WTC11 (cell line): ENCODE measurements at regions not wholly inside any gene's neighbourhood (a gene's known extent, or its start where the extent isn't known, plus 50 kb on each side); places are given as distances from the start of the nearest gene placed in this dataset.

Experiments used
- ATAC-seq: fragments of 200-7000 bp; cut with Tn5 transposase; 2 replicates; pipeline ENCODE4 v1.10.0; 2021; ENCODE audit warnings: mild to moderate bottlenecking, moderate library complexity
- CTCF ChIA-PET: fragments of 300-600 bp; sonication (Branson Sonifier 250); formaldehyde crosslinking; loops from one replicate; lab custom pipeline; 2021; ENCODE audit warnings: antibody characterized with exemption; lab: Charles Lee
- POLR2A ChIA-PET: fragments of 350-600 bp; sonication (Branson Sonifier 250); formaldehyde crosslinking; loops from one replicate; lab custom pipeline; 2021; ENCODE audit warnings: antibody characterized with exemption; lab: Charles Lee
- DNase-seq: peaks from one replicate; pipeline ENCODE4 v3.0.0; 2021; ENCODE audit warnings: low spot score
- H3K27ac Mint-ChIP-seq: 2 replicates; pipeline ENCODE4 v1.8.0; 2021; ENCODE audit warnings: mixed read lengths
- H3K27me3 Mint-ChIP-seq: 2 replicates; pipeline ENCODE4 v1.8.0; 2021; ENCODE audit warnings: low read depth, mild to moderate bottlenecking, moderate library complexity, mixed read lengths
- H3K36me3 Mint-ChIP-seq: 2 replicates; pipeline ENCODE4 v1.8.0; 2021; ENCODE audit warnings: mixed read lengths
- H3K4me1 Mint-ChIP-seq: 2 replicates; pipeline ENCODE4 v1.8.0; 2022; ENCODE audit warnings: mixed read lengths
- H3K4me3 Mint-ChIP-seq: 2 replicates; pipeline ENCODE4 v1.8.0; 2021; ENCODE audit warnings: mild to moderate bottlenecking, moderate library complexity, mixed read lengths
- H3K9me3 Mint-ChIP-seq: 2 replicates; pipeline ENCODE4 v1.8.0; 2021; ENCODE audit warnings: mixed read lengths
- ELF4 ChIP-seq: sonication (generic); formaldehyde crosslinking; IDR thresholded peaks from 2 replicates; pipeline ENCODE4 v1.8.1; 2022; ENCODE audit warnings: low read depth, mild to moderate bottlenecking, moderate library complexity, missing genetic modification reagents
- EMX1 ChIP-seq: fragments of 250-450 bp; sonication (Bioruptor Pico); IDR thresholded peaks from 2 replicates; pipeline ENCODE4 v1.8.0; 2021; ENCODE audit warnings: mild to moderate bottlenecking
- ESRRA ChIP-seq: sonication (generic); formaldehyde crosslinking; IDR thresholded peaks from 2 replicates; pipeline ENCODE4 v1.8.1; 2022; ENCODE audit warnings: mild to moderate bottlenecking, missing genetic modification reagents, borderline replicate concordance
- FOXK1 ChIP-seq: sonication (generic); formaldehyde crosslinking; IDR thresholded peaks from 2 replicates; pipeline ENCODE4 v1.8.0; 2022; ENCODE audit warnings: mild to moderate bottlenecking, moderate library complexity, missing genetic modification reagents
- FOXP1 ChIP-seq: sonication (generic); formaldehyde crosslinking; IDR thresholded peaks from 2 replicates; pipeline ENCODE4 v1.8.0; 2022; ENCODE audit warnings: missing genetic modification reagents, mild to moderate bottlenecking, moderate library complexity, borderline replicate concordance
- IRF2 ChIP-seq: sonication (generic); formaldehyde crosslinking; IDR thresholded peaks from 2 replicates; pipeline ENCODE4 v1.8.0; 2022; ENCODE audit warnings: low read depth, missing genetic modification reagents, borderline replicate concordance
- KAT7 ChIP-seq: sonication (generic); formaldehyde crosslinking; IDR thresholded peaks from 2 replicates; pipeline ENCODE4 v1.8.1; 2023; ENCODE audit warnings: missing genetic modification reagents, mild to moderate bottlenecking, borderline replicate concordance
- MXD4 ChIP-seq: fragments of 250-450 bp; sonication (Bioruptor Pico); IDR thresholded peaks from 2 replicates; pipeline ENCODE4 v1.8.0; 2021; ENCODE audit warnings: mild to moderate bottlenecking, moderate library complexity, borderline replicate concordance
- NFATC4 ChIP-seq: fragments of 250-450 bp; sonication (Bioruptor Pico); IDR thresholded peaks from 2 replicates; pipeline ENCODE4 v1.9.0; 2021; ENCODE audit warnings: mild to moderate bottlenecking
- NR1H2 ChIP-seq: sonication (generic); formaldehyde crosslinking; IDR thresholded peaks from 2 replicates; pipeline ENCODE4 v1.9.0; 2021; ENCODE audit warnings: mild to moderate bottlenecking, moderate library complexity, missing genetic modification reagents
- OVOL2 ChIP-seq: fragments of 250-450 bp; sonication (Bioruptor Pico); IDR thresholded peaks from 2 replicates; pipeline ENCODE4 v1.9.0; 2021; ENCODE audit warnings: mild to moderate bottlenecking, borderline replicate concordance
- PRRX2 ChIP-seq: fragments of 250-450 bp; sonication (Bioruptor Pico); IDR thresholded peaks from 2 replicates; pipeline ENCODE4 v1.8.0; 2021; ENCODE audit warnings: mild to moderate bottlenecking
- SMAD4 ChIP-seq: sonication (generic); formaldehyde crosslinking; IDR thresholded peaks from 2 replicates; pipeline ENCODE4 v1.8.0; 2022; ENCODE audit warnings: mild to moderate bottlenecking, missing genetic modification reagents
- TCF7 ChIP-seq: sonication (generic); formaldehyde crosslinking; IDR thresholded peaks from 2 replicates; pipeline ENCODE4 v1.8.0; 2022; ENCODE audit warnings: mild to moderate bottlenecking, low read depth, missing genetic modification reagents, moderate library complexity
- TEAD1 ChIP-seq: sonication (generic); formaldehyde crosslinking; IDR thresholded peaks from 2 replicates; pipeline ENCODE4 v1.8.0; 2022; ENCODE audit warnings: mild to moderate bottlenecking, missing genetic modification reagents
- TEAD4 ChIP-seq: sonication (generic); formaldehyde crosslinking; IDR thresholded peaks from 2 replicates; pipeline ENCODE4 v1.8.0; 2022; ENCODE audit warnings: mild to moderate bottlenecking, missing genetic modification reagents
- ZNF232 ChIP-seq: sonication (generic); formaldehyde crosslinking; IDR thresholded peaks from 2 replicates; pipeline ENCODE4 v1.8.0; 2022; ENCODE audit warnings: mild to moderate bottlenecking, missing genetic modification reagents
- ZNF317 ChIP-seq: sonication (generic); formaldehyde crosslinking; IDR thresholded peaks from 2 replicates; pipeline ENCODE4 v1.8.1; 2023; ENCODE audit warnings: low read depth, mild to moderate bottlenecking, moderate library complexity, missing genetic modification reagents, borderline replicate concordance
- ZNF416 ChIP-seq: fragments of 250-450 bp; sonication (Bioruptor Pico); IDR thresholded peaks from 2 replicates; pipeline ENCODE4 v1.9.0; 2021; ENCODE audit warnings: mild to moderate bottlenecking, inconsistent platforms
- ZNF671 ChIP-seq: fragments of 250-450 bp; sonication (Bioruptor Pico); IDR thresholded peaks from 2 replicates; pipeline ENCODE4 v1.8.0; 2021; ENCODE audit warnings: mild to moderate bottlenecking
- TF ChIP-seq, protein P1 (sequence below): sonication (generic); formaldehyde crosslinking; IDR thresholded peaks from 2 replicates; pipeline ENCODE4 v1.8.1; 2022; ENCODE audit warnings: missing genetic modification reagents, borderline replicate concordance
- TF ChIP-seq, protein P2 (sequence below): sonication (generic); formaldehyde crosslinking; conservative IDR thresholded peaks from 2 replicates; pipeline ENCODE4 v1.8.1; 2022; ENCODE audit warnings: mild to moderate bottlenecking, missing genetic modification reagents
- TF ChIP-seq, protein P3 (sequence below): sonication (generic); formaldehyde crosslinking; IDR thresholded peaks from 2 replicates; pipeline ENCODE4 v1.8.0; 2022; ENCODE audit warnings: mild to moderate bottlenecking, missing genetic modification reagents
- TF ChIP-seq, protein P4 (sequence below): sonication (generic); formaldehyde crosslinking; IDR thresholded peaks from 2 replicates; pipeline ENCODE4 v1.8.1; 2023; ENCODE audit warnings: mild to moderate bottlenecking, missing genetic modification reagents, moderate library complexity
- TF ChIP-seq, protein P5 (sequence below): fragments of 250-450 bp; sonication (Bioruptor Pico); IDR thresholded peaks from 2 replicates; pipeline ENCODE4 v1.9.0; 2021; ENCODE audit warnings: moderate library complexity, mild to moderate bottlenecking, inconsistent platforms, borderline replicate concordance
- TF ChIP-seq, protein P6 (sequence below): sonication (generic); formaldehyde crosslinking; IDR thresholded peaks from 2 replicates; pipeline ENCODE4 v1.8.1; 2023; ENCODE audit warnings: mild to moderate bottlenecking, moderate library complexity, missing genetic modification reagents
- TF ChIP-seq, protein P7 (sequence below): fragments of 250-450 bp; sonication (Bioruptor Pico); IDR thresholded peaks from 2 replicates; pipeline ENCODE4 v1.9.0; 2021; ENCODE audit warnings: mild to moderate bottlenecking, borderline replicate concordance

DNA sequence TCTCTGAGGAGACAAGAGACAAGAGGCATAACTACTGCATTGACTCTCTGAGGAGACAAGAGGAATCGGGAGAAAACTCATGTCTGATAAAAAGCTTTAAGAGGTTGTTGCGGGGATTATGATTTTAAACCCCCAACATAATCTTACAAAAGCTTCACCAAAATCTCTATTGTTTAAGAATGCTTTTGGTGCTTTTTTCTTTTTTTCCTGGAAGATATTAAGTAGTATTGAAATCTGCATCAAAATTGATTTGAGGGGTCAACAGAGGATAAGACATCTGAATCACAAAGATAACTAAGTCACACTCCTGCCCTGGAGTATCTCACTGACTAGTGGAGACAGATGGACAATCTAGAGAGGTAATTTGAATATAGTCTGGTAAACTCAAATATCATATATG is 115.6 kb upstream of the MROH9 start (continued):
- TF ChIP-seq, protein P1, sequence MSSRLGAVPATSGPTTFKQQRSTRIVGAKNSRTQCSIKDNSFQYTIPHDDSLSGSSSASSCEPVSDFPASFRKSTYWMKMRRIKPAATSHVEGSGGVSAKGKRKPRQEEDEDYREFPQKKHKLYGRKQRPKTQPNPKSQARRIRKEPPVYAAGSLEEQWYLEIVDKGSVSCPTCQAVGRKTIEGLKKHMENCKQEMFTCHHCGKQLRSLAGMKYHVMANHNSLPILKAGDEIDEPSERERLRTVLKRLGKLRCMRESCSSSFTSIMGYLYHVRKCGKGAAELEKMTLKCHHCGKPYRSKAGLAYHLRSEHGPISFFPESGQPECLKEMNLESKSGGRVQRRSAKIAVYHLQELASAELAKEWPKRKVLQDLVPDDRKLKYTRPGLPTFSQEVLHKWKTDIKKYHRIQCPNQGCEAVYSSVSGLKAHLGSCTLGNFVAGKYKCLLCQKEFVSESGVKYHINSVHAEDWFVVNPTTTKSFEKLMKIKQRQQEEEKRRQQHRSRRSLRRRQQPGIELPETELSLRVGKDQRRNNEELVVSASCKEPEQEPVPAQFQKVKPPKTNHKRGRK: no peak

DNA sequence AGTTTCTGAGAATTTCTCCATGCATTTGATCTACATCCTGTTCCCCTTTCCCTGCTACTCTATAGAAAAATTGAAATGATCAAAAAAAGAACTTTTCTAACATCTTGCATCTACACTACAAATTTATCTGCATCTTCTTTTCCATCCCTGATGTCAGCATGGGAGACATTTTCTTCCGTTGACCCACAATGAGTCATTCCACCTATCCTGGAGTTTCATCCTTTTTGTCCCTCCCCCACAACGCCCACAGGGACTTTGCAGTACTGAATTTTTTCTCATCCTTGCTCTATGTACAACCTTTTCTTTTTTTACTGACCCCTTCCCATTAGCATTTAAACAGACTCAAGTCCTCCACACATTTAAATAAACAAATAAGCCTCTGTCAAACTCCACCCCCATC is 112.2 kb upstream of the MROH9 start:
- POLR2A ChIA-PET: no interaction called here
- no peaks in the 10 kb centered on the region; the same call in 1 of the 2 replicates for H3K27me3 Mint-ChIP-seq
- H3K36me3 Mint-ChIP-seq: no peaks in the 10 kb centered on the region
- H3K4me1 Mint-ChIP-seq: peaks cover 10% of the 10 kb centered on the region
- ATAC-seq: no peak
- TF ChIP-seq, protein P2, sequence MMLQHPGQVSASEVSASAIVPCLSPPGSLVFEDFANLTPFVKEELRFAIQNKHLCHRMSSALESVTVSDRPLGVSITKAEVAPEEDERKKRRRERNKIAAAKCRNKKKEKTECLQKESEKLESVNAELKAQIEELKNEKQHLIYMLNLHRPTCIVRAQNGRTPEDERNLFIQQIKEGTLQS (CRISPR knock-in tag): no peak
- TF ChIP-seq, protein P3, sequence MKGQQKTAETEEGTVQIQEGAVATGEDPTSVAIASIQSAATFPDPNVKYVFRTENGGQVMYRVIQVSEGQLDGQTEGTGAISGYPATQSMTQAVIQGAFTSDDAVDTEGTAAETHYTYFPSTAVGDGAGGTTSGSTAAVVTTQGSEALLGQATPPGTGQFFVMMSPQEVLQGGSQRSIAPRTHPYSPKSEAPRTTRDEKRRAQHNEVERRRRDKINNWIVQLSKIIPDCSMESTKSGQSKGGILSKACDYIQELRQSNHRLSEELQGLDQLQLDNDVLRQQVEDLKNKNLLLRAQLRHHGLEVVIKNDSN: no peak
- TF ChIP-seq ZNF671 (no peak), NFATC4 (CRISPR knock-in tag) (no peak), ZNF416 (no peak), SMAD4 (no peak), TEAD1 (CRISPR knock-in tag) (no peak), IRF2 (no peak), FOXK1 (CRISPR knock-in tag) (no peak), ESRRA (no peak), FOXP1 (no peak), NR1H2 (CRISPR knock-in tag) (no peak)
- TF ChIP-seq, protein P4, sequence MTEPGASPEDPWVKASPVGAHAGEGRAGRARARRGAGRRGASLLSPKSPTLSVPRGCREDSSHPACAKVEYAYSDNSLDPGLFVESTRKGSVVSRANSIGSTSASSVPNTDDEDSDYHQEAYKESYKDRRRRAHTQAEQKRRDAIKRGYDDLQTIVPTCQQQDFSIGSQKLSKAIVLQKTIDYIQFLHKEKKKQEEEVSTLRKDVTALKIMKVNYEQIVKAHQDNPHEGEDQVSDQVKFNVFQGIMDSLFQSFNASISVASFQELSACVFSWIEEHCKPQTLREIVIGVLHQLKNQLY (CRISPR knock-in tag): no peak
- TF ChIP-seq, protein P5, sequence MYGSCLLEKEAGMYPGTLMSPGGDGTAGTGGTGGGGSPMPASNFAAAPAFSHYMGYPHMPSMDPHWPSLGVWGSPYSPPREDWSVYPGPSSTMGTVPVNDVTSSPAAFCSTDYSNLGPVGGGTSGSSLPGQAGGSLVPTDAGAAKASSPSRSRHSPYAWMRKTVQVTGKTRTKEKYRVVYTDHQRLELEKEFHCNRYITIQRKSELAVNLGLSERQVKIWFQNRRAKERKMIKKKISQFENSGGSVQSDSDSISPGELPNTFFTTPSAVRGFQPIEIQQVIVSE: no peak
- no peak overlapping the region for H3K4me3 Mint-ChIP-seq
- DNase-seq: no peak
- H3K27ac Mint-ChIP-seq: no peak overlapping the region
- CTCF ChIA-PET: interaction anchor here (1.1 kb wide), 1 partner anchor 32 kb away, joined by 3 read pairs; no protein-coding TSS in a partner anchor
- no peaks in the 10 kb centered on the region; the same call in 1 of the 2 replicates for H3K9me3 Mint-ChIP-seq

DNA sequence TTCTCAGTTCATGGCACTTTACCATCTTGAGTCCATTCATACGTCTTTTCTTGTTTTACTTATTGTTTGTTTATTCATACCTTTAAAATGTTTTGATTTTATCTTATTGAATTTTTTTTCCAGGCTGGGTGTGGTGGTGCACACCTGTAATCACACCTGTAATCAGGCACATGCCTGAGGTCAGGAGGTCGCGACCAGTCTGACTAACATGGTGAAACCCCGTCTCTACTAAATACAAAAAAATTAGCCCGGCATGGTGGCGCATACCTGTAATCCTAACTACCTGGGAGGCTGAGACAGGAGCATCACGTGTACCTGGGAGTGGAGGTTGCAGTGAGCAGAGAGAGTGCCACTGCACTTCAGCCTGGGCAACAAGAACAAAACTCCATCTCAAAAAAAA is 104.1 kb upstream of the MROH9 start:
- no peak for ATAC-seq
- Mint-ChIP-seq H3K27ac (no peak overlapping the region), H3K4me1 (no peaks in the 10 kb centered on the region), H3K4me3 (no peak overlapping the region), H3K36me3 (peaks cover 7% of the 10 kb centered on the region), H3K27me3 (no peaks in the 10 kb centered on the region; the same call in 1 of the 2 replicates), H3K9me3 (peaks cover 44% of the 10 kb centered on the region)
- ChIA-PET POLR2A (no interaction called here), CTCF (no interaction called here)
- no peak for DNase-seq
- TF ChIP-seq, protein P6, sequence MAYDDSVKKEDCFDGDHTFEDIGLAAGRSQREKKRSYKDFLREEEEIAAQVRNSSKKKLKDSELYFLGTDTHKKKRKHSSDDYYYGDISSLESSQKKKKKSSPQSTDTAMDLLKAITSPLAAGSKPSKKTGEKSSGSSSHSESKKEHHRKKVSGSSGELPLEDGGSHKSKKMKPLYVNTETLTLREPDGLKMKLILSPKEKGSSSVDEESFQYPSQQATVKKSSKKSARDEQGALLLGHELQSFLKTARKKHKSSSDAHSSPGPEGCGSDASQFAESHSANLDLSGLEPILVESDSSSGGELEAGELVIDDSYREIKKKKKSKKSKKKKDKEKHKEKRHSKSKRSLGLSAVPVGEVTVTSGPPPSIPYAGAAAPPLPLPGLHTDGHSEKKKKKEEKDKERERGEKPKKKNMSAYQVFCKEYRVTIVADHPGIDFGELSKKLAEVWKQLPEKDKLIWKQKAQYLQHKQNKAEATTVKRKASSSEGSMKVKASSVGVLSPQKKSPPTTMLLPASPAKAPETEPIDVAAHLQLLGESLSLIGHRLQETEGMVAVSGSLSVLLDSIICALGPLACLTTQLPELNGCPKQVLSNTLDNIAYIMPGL: no peak
- TF ChIP-seq, protein P7, sequence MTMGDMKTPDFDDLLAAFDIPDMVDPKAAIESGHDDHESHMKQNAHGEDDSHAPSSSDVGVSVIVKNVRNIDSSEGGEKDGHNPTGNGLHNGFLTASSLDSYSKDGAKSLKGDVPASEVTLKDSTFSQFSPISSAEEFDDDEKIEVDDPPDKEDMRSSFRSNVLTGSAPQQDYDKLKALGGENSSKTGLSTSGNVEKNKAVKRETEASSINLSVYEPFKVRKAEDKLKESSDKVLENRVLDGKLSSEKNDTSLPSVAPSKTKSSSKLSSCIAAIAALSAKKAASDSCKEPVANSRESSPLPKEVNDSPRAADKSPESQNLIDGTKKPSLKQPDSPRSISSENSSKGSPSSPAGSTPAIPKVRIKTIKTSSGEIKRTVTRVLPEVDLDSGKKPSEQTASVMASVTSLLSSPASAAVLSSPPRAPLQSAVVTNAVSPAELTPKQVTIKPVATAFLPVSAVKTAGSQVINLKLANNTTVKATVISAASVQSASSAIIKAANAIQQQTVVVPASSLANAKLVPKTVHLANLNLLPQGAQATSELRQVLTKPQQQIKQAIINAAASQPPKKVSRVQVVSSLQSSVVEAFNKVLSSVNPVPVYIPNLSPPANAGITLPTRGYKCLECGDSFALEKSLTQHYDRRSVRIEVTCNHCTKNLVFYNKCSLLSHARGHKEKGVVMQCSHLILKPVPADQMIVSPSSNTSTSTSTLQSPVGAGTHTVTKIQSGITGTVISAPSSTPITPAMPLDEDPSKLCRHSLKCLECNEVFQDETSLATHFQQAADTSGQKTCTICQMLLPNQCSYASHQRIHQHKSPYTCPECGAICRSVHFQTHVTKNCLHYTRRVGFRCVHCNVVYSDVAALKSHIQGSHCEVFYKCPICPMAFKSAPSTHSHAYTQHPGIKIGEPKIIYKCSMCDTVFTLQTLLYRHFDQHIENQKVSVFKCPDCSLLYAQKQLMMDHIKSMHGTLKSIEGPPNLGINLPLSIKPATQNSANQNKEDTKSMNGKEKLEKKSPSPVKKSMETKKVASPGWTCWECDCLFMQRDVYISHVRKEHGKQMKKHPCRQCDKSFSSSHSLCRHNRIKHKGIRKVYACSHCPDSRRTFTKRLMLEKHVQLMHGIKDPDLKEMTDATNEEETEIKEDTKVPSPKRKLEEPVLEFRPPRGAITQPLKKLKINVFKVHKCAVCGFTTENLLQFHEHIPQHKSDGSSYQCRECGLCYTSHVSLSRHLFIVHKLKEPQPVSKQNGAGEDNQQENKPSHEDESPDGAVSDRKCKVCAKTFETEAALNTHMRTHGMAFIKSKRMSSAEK: no peak
- no peak for TF ChIP-seq EMX1
- TF ChIP-seq ZNF317: no peak
- no peak for TF ChIP-seq TCF7 (CRISPR knock-in tag)
- TF ChIP-seq OVOL2 (CRISPR knock-in tag): no peak
- TF ChIP-seq KAT7: no peak
- TF ChIP-seq PRRX2 (CRISPR knock-in tag): no peak
- TF ChIP-seq ZNF416: no peak
- no peak for TF ChIP-seq TEAD4 (CRISPR knock-in tag)
- no peak for TF ChIP-seq MXD4 (CRISPR knock-in tag)
- TF ChIP-seq ZNF232 (CRISPR knock-in tag): no peak
- TF ChIP-seq ELF4 (CRISPR knock-in tag): no peak
